ENCODE measurements at regions not wholly inside any gene's neighbourhood (a gene's known extent, or its start where the extent isn't known, plus 50 kb on each side); places are given as distances from the start of the nearest gene placed in this dataset.

DNA sequence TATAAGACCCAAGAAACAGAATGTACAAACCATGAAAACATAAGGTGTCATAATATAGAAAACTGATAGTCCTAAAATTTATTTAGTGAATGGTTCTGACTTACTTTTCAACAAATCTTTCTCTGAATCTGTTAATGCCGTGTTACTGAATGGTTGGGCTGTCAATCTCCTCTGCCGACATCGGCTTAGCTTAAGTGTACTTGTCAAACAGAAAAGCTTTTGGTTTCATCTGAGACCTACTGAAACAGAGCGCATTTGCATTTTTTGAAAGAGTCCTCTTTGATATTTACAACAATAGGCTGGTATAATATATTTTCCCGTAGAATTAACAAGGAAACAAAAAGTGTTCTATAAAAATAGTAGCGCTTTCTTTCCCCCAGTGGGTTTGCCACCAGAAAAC is 120.9 kb upstream of the ZNF804B start:
- TF ChIP-seq POLR2A (IDR thresholded peaks at IDR 0.05): no peak
- TF ChIP-seq, protein P1, sequence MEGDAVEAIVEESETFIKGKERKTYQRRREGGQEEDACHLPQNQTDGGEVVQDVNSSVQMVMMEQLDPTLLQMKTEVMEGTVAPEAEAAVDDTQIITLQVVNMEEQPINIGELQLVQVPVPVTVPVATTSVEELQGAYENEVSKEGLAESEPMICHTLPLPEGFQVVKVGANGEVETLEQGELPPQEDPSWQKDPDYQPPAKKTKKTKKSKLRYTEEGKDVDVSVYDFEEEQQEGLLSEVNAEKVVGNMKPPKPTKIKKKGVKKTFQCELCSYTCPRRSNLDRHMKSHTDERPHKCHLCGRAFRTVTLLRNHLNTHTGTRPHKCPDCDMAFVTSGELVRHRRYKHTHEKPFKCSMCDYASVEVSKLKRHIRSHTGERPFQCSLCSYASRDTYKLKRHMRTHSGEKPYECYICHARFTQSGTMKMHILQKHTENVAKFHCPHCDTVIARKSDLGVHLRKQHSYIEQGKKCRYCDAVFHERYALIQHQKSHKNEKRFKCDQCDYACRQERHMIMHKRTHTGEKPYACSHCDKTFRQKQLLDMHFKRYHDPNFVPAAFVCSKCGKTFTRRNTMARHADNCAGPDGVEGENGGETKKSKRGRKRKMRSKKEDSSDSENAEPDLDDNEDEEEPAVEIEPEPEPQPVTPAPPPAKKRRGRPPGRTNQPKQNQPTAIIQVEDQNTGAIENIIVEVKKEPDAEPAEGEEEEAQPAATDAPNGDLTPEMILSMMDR (IDR thresholded peaks at IDR 0.05): no peak

Data from esophagus squamous epithelium (tissue), 4 donors.